HG03520 (cell line): ENCODE measurements at regions not wholly inside any gene's neighbourhood (a gene's known extent, or its start where the extent isn't known, plus 50 kb on each side); places are given as distances from the start of the nearest gene placed in this dataset.
"Not testable (repeated sequence)": the region's sequence is repeated elsewhere in the genome, so short reads cannot be mapped to it uniquely, and the experiment has no call there.

Experiments
- ATAC-seq: cut with Tn5 transposase; IDR thresholded peaks from one replicate; pipeline ENCODE4 v1.9.1; 2021; ENCODE audit warnings: mild to moderate bottlenecking, moderate library complexity; ENCODE audit not compliant: unreplicated experiment

GRCh38 chr1:243074224-243074623 is 180.9 kb downstream of the CEP170 start:
- ATAC-seq, result not testable (repeated sequence)

GRCh38 chr1:243067056-243067455 is 188.0 kb downstream of the CEP170 start:
- not testable (repeated sequence) for ATAC-seq

GRCh38 chr1:243061965-243062364 is 193.1 kb downstream of the CEP170 start:
- ATAC-seq, result not testable (repeated sequence)

- not testable (repeated sequence) for ATAC-seq
Observed at GRCh38 chr1:243055510-243055909, 199.6 kb downstream of the CEP170 start.

GRCh38 chr1:243055091-243055490 is 200.0 kb downstream of the CEP170 start:
- ATAC-seq, result not testable (repeated sequence)

- not testable (repeated sequence) for ATAC-seq
Observed at GRCh38 chr1:243054681-243055080, 200.4 kb downstream of the CEP170 start.

- not testable (repeated sequence) for ATAC-seq
Observed at GRCh38 chr1:243053048-243053447, 202.0 kb downstream of the CEP170 start.

GRCh38 chr1:243050613-243051012 is 204.5 kb downstream of the CEP170 start:
- not testable (repeated sequence) for ATAC-seq

- ATAC-seq, result not testable (repeated sequence)
Observed at GRCh38 chr1:243049716-243050115, 205.4 kb downstream of the CEP170 start.

GRCh38 chr1:243021365-243021764 is 233.7 kb downstream of the CEP170 start:
- ATAC-seq, result not testable (repeated sequence)

- not testable (repeated sequence) for ATAC-seq
Observed at GRCh38 chr1:243019030-243019635, 235.9 kb downstream of the CEP170 start.

GRCh38 chr1:243010719-243011118 is 244.4 kb downstream of the CEP170 start:
- not testable (repeated sequence) for ATAC-seq

- not testable (repeated sequence) for ATAC-seq
Observed at GRCh38 chr1:243001003-243001402, 254.1 kb downstream of the CEP170 start.

- not testable (repeated sequence) for ATAC-seq
Observed at GRCh38 chr1:242992776-242993175, 262.3 kb downstream of the CEP170 start.

- ATAC-seq, result not testable (repeated sequence)
Observed at GRCh38 chr1:242985096-242985495, 270.0 kb downstream of the CEP170 start.

GRCh38 chr1:242973341-242973740 is 281.7 kb downstream of the CEP170 start:
- not testable (repeated sequence) for ATAC-seq

- ATAC-seq, result no peak
Observed at GRCh38 chr1:242966892-242967291, 288.2 kb downstream of the CEP170 start.

GRCh38 chr1:242959397-242959796 is 295.7 kb downstream of the CEP170 start:
- not testable (repeated sequence) for ATAC-seq

GRCh38 chr1:242954945-242955344 is 300.1 kb downstream of the CEP170 start:
- ATAC-seq, result not testable (repeated sequence)

- no peak for ATAC-seq
Observed at GRCh38 chr1:242946206-242946605, 308.9 kb downstream of the CEP170 start.

GRCh38 chr1:242936725-242937124 is 318.4 kb downstream of the CEP170 start:
- ATAC-seq, result not testable (repeated sequence)

GRCh38 chr1:242924717-242925116 is 330.4 kb downstream of the CEP170 start:
- ATAC-seq, result not testable (repeated sequence)

GRCh38 chr1:242923603-242924002 is 331.5 kb downstream of the CEP170 start:
- ATAC-seq, result not testable (repeated sequence)
